GM19463 (cell line): ENCODE measurements at regions not wholly inside any gene's neighbourhood (a gene's known extent, or its start where the extent isn't known, plus 50 kb on each side); places are given as distances from the start of the nearest gene placed in this dataset.
"Not testable (repeated sequence)": the region's sequence is repeated elsewhere in the genome, so short reads cannot be mapped to it uniquely, and the experiment has no call there.

Source experiments
- ATAC-seq: cut with Tn5 transposase; IDR thresholded peaks from one replicate; pipeline ENCODE4 v1.9.1; 2021; ENCODE audit warnings: mild to moderate bottlenecking, moderate library complexity; ENCODE audit not compliant: unreplicated experiment

DNA sequence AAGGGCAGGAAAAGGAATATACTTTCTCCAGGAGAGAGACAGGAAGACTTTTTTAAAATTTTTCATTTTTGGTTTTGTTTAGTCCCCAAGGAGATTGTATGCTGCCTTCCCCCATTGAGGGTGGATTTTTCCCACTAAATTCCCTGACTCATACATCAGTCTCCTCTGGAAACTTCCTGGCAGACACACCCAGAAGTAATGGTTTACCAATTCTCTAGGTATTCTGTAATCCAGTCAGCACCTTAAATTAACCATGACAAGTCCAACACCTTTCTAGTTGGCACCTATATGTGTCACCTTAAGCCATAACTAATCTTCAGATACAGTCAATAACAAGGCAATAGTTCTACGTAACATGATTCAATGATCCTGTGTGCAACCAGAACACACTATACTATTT, 373.6 kb upstream of the NPAP1 start:
- not testable (repeated sequence) for ATAC-seq

DNA sequence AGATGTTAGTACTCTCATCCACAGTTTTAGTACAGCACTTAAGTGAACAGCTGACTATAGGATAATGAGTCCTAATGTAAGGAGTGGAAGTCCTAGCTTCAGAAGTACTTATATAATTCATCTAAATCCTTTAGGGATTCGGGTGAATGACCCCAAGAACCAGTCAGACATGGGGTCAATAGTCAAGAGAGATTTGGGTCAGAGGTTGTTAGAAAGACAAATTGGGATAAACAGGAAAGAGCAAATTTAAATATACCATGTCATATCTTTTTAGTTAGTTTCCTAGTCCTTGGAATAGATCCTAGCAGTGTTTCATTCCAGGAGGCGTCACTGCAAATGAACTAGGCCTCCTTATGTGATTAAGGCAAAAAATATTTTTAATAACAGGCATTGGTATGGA, 370.8 kb upstream of the NPAP1 start:
- not testable (repeated sequence) for ATAC-seq

DNA sequence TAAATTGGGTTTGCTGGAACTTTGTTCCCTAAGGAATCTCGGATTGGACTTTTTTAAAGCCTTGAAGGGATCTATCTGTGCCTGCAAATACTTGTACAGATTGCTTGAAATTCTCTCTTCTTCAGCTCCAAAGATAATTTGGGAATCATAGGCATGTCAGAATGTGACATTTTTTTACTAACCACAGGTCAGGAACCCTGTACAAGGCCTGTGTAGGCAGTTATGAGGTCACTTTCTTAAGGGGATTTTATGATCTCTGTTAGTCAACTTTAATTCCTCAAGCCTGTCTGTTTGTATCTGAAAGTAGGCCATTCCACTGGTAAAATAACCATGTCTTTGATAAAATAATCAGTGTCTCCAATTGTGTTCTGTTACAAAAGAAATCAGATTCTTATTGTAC, 369.9 kb upstream of the NPAP1 start:
- not testable (repeated sequence) for ATAC-seq

DNA sequence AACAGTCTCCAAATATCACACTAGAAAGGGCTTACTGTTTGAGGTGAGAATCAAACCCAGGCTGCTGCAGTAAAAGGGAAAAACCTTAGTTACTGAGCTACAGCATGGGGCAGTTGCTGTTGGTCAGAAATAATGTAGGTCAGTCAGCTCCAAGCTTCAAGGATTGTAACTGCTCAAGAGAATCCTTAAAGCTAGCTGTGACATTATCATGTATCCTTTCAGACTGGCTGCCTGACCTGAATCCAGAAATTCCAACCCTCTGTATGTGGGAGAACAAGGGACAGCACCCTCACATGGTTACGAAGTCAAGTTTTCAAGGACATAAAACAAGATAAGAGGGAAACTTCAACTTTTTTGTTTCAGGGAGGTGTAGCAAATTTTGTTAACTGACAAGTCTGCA, 365.9 kb upstream of the NPAP1 start:
- not testable (repeated sequence) for ATAC-seq

DNA sequence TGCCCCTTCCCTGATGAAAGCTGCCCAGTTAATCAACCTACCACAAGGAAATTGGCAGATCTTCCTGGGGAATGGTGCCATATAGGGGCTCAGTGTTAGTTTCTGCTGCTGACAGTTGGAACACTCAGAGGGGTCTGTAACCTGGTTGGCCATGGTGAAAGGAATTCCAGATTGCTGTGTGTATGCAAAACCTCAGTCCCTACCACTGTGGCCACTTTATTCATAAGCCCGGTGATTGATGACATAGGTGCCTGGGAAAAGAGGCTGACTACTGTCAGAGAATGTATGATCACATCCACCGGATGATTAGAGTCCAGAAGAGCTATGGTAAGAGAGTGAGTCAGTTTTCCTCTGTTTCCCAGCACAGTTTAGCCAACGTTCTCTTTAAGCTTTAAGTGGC, 363.9 kb upstream of the NPAP1 start:
- not testable (repeated sequence) for ATAC-seq

DNA sequence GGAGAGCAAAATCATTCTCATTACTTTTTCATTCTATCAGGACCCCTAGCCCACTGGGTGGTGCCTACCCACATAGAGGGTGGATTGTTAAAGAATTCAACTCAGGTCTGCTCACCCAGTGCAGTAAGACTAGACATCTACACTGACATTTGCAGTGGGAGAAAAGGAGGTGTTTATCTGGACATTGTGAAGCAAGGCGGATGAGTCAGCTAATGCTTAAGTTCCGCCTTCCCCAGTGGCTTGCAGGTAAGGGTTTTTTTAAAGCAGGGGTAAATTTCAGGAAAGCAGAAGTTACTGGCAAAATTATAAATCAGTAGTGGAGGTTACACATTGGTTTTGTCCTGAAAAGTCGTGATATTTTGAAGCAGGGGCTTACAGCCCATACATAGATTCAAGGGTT, 359.2 kb upstream of the NPAP1 start:
- not testable (repeated sequence) for ATAC-seq

DNA sequence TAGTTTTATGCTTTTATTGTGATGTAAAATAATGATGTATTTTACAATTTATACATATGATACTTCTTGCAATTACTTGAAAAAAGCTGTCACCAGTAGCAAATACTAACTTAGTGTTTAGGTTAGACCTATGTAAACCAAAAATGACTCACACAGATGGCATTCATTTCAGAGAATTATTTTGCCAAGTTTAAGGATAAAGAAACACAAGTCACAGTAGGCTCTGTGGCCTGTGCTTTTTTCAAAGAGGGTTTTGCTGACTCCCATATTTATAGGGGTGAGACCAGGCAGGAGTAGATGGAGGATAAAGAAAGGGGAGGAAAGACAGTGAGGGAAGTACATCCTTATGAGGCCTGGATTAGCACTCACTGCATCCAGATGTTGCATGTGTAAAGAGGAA, 356.6 kb upstream of the NPAP1 start:
- ATAC-seq = no peak

DNA sequence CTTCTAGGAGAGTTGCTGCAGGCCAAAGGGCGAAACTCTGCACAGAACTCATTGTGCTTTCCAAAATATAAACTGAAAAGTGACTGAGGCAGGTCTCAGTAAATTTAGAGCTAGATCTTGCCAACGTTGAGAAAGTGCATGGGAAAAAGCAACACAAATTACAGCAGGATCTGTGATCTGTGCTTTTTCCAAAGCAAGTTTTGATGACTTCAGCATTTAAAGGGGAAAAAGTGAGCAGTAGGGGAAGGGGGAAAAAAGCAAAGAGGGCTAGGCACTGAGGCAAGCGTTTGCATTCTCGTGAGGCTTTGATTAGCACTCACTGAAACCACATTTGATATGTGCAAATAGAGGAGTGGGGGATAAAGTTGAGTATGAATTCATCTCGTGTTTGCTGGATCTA, 351.5 kb upstream of the NPAP1 start:
- not testable (repeated sequence) for ATAC-seq

DNA sequence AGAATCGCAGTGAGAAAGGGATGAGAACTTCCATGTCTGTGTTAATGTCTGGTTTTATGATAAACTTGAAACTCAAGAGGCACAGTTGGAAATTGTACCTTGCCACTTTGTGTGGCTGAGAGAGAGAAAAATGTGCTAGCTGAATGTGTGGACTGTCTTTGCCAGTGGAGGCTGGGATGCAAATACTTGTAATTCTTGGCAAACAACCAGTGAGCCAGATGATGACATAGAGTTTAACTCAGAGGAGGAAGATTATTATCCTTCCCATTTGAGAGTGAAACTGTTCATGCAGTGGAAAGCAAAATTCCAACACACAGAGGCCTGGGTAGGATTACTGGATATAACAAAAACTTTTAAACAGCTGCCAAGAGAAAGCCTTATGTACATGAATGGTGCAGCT, 349.1 kb upstream of the NPAP1 start:
- ATAC-seq = not testable (repeated sequence)

DNA sequence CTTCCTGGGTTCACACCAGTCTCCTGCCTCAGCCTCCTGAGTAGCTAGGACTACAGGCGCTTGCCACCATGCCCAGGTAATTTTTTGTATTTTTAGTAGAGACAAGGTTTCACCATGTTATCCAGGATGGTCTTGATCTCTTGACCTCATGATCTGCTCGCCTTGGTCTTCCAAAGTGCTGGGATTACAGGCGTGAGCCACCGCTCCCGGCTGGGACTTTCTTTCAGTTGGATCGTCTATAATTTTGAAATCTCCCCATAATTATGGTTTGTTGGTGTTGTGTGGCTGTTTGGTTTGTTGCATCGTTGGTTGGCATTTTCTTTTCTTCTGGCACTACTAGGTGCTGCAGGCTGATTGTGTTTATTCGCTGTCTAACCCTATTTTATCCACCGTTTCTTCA, 343.6 kb upstream of the NPAP1 start:
- not testable (repeated sequence) for ATAC-seq

DNA sequence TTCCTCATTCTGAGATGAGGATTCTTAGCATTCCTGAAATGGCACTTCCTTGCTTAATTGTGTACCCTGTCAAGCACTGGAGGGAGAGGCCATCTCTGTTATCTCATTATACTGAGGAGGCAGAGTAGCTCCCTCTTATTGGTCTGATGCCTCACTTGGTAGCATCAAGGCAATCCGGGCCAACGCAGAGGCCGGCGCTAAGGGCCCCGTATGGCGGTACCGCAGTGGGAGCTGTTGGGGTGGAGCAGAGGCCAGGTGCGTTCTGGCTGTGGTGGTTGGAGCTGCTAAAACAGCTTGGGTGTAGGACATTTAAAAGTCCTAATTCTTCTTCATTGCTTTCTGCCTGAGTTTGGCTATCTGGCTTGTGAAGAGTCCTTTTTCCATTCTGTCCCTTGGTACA, 333.7 kb upstream of the NPAP1 start:
- not testable (repeated sequence) for ATAC-seq

DNA sequence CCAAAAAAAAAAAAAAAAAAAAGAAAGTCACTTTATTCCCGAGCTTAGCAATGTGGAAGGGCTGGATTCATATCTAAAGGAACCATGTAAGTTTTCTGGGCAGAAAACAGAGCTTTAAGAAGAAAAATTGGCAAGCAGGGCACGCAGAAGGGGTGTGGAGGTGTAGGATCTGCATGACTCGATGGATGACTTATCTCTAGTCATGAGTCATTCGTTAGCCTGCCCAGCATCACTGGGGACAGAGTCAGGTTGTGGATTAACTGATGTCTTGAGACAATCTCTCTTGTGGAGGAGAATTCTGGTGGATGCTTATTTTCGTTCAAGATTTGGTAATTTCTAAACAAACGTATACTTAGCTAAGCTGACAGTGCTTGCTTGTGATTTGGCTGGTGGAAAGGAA, 322.8 kb upstream of the NPAP1 start:
- not testable (repeated sequence) for ATAC-seq

DNA sequence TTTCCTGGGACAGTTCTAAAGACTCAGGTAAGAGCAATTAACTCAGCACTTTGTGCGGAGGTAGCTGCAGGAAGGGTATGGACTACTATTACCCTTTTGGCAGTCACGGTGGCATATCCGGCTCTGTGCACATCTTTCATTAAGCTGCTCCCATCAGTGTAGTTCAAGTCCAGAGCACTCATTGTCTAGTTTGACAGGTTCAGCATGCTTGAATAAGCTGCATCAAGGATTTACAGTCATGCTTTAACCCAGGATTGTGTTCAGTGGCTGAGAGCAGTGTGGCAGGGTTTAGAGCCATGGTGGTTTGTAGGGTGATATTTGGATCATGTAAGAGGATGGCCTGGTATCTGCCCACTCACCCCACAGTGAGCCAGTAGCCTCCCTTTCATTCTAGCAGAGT, 294.5 kb upstream of the NPAP1 start:
- ATAC-seq = not testable (repeated sequence)

DNA sequence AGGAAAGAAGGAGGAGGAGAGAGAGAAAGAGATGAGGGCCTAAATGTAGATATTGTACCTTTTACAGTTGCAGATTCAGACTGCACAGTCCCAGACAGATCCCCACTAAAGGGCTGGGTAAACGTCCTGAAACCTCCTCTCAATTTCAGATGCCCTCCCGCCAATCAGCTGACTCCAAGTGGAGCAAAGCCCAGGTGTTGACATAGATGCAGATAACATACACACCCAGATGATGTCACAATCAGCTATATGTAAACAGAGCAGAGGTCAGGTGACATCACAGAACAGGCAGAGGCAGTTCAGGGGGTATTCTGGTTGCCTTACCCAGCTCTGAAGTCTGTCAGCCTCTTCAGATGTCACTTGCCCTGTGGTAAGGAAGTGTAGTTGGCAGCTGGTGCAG, 290.3 kb upstream of the NPAP1 start:
- ATAC-seq = not testable (repeated sequence)

DNA sequence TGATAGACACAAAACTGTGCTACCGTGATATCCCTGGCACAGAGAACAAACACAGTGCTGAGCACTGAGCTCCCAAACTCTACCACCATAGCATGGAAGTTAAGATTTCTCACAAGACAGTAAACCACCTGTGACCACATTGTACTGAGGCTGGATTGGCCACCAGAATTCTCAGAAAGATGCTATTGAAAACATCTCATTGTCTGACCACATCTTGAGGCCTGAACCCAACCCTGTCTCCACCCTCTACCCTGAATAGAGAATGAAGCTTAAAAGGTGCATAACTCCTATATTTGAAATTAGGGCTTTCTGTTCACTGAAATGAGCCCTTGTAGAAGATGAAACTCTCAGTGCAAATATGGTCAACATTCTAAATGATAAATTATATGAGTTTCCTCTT, 281.3 kb upstream of the NPAP1 start:
- ATAC-seq = no peak

DNA sequence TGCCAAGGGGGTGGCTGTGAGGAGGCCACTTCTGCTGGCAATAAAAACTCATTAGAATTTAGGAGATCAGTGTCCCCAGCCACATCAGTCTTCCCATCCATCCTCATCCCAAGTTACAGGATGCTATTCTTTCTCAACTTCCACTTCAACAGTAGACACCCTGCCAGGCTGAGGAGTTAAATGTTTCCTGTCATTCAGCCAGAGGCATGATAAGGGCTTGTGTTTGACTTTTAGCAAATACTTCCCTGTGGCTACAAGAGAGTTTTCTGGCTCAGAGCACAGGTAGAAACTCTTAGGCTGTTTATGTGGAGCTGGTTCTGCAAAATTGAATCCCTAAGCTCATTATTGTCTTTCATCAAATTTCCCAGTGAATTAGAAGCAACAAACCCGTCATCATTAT, 262.9 kb upstream of the NPAP1 start:
- ATAC-seq = not testable (repeated sequence)

DNA sequence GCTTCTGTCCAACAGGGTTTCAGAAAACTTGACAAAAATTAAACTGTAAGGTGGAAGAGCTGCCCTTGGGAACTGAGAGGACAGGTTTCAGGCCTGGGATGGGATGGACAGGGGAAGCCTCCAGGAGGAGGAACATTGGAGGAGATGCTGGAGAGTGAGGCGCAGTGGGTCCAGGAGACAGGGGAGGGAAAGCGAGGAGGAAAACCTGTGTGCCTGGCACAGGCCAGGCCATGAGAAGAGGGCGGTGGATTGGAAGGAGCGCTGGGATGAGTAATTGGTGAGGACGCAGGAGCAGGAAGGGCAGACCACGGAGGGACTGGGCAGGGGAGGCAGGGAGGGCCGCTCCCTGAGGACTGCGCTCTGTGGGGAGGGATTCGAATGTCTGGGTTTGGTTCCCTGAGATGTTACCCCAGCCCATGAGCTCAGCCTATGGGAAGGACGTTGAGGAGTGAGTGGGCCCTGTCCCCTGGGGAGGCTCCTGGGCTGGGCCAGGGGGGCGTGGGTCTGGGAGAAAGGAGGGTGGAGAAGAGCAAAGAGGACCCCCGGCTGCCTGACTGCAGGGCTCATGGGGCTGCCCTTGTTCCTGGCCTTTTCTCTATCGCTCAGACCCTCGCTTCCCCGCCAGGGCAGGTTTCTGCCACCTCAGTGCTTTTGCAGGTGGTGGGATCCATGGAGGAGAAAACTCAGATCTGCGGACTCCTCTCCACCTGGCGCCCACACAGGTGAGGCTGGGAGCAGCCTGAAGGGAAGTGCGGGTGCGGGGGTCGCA, 249.1 kb upstream of the NPAP1 start:
- ATAC-seq = not testable (repeated sequence)

DNA sequence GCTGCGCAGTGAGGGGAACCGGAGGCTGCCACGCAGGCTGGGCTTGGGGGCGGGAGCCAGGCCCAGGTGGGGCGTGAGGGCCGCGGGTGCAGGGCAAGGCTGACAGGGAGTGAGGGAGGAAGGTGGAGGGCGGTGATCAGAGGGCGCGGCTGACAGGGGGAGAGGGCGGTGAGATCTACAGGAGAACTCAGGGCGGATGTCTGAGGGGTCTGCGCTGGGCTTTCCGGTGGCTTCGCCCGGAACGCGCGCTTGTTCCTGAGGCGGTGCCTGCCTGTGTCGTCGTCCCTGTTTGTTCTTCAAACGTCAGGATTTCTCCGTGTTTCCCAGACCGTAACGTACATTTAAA, 248.5 kb upstream of the NPAP1 start:
- not testable (repeated sequence) for ATAC-seq

DNA sequence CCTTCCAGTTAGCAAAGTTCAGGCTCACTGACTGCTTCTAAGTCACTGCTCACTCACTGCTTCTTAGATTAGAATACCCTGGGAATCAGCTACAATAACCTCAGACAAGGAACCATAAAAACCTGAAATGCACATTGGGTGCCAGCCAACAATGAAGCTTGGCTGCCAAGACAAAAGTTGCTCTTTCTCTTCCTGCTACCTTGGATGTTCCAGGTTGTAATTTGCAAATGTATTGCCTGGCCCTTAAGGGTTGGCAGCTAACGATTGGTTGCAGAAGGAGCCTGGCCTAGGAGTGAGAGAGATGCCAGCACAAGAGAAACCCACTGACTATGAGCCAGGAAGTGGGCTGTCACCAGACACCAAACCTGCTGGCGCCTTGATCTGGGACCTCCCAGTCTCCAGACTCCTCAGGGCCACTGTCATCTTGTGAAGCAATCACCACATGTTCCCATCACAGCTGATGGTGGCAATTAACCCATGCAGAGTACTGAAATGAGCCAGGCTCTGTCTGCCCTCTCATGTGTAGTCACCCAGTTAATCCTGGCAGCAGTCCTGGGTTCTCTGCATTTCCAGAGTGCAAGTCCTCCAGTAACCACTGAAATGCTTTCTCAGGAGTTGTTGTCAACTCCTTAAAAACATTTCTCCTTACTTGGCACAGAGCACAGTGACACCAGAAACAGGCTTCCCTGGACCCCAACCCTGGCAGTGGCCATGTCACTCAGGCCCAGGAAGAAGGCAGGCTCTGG, 240.3 kb upstream of the NPAP1 start:
- not testable (repeated sequence) for ATAC-seq

DNA sequence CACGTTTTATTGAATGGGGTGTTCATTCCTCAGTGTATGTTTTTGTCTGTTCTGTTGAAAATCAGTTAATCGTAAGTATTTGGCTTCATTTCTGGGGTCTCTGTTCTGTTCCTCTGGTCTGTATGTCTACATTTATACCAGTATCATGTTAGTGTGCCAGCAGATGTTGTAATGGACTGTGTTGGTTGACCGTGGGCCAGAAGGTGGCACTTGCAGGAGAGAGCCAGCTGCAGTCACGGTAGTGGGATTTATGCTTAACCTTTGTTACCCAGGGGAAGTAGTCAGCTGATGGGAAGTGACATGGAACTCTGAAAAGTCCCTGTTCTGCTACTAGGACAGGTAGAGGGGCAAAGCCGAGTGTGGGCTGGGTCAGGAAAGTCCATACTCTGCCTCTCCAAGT, 238.3 kb upstream of the NPAP1 start:
- not testable (repeated sequence) for ATAC-seq

DNA sequence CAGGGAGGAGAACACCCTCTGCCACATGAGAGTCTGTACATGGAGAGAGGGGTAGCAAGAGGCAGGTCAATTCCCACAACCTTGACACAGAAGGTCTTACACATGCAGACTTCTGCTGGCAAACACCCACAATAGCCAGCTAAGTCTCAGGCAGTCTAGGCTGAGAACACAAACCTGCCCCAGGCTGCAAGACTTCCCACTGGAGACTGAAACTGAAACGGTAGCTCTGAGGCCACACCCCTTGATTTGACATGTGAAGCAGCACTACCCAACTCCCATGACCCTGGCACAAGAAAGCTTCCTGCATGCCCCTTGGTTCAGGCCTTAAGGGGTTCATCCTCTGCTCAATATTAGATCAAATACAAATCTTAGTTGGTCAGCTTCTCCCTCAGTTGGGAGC, 237.8 kb upstream of the NPAP1 start:
- ATAC-seq = not testable (repeated sequence)
